ENCODE measurements at regions not wholly inside any gene's neighbourhood (a gene's known extent, or its start where the extent isn't known, plus 50 kb on each side); places are given as distances from the start of the nearest gene placed in this dataset.

- CTCF ChIA-PET: no interaction called here
- H3K79me2 ChIP-seq (ENCODE audit: low read depth): no peaks in the 10 kb centered on the region
- TF ChIP-seq CTCF (conservative IDR thresholded peaks at IDR 0.05) (no peak), EZH2 (IDR thresholded peaks at IDR 0.05; ENCODE audit: low read depth) (no peak)
- peaks cover 4% of the 10 kb centered on the region; the same call in 1 of the 2 replicates for H3K27me3 ChIP-seq (ENCODE audit: insufficient read depth, low read depth)
- no peaks in the 10 kb centered on the region for H3K9me3 ChIP-seq (ENCODE audit: insufficient read depth, low read depth)
- POLR2A ChIA-PET (ENCODE audit: unreplicated experiment): no interaction called here
- 0 out of 2 replicates have a peak, but pooled peaks cover 4% of the 10 kb centered on the region for H3K9me2 ChIP-seq (ENCODE audit: insufficient read depth)
- BruUV-seq (replicated peaks): no TSS peak
- intact Hi-C loops (cut with micrococcal nuclease; ENCODE audit: unreplicated experiment): loop anchor here (2.0 kb wide), 1 partner anchor 61 kb away; no protein-coding TSS in a partner anchor
- no peaks in the 10 kb centered on the region for H3K4me1 ChIP-seq (replicated peaks; ENCODE audit: insufficient read depth)
- no peak overlapping the region for H2AFZ ChIP-seq
- no peak for DNase-seq
- no peaks in the 10 kb centered on the region for H4K20me1 ChIP-seq (ENCODE audit: insufficient read depth)
- H3F3A ChIP-seq (ENCODE audit: insufficient read depth, low read depth): no peaks in the 10 kb centered on the region
- H3K4me2 ChIP-seq: no peak overlapping the region
- no peak overlapping the region for H3K27ac ChIP-seq
- H3K4me3 ChIP-seq: no peak overlapping the region
- no peaks in the 10 kb centered on the region for H3K36me3 ChIP-seq (ENCODE audit: low read depth)
These were observed 184.2 kb downstream of the KCNJ2 start for GRCh38 chr17:70353408-70354092.

DNA sequence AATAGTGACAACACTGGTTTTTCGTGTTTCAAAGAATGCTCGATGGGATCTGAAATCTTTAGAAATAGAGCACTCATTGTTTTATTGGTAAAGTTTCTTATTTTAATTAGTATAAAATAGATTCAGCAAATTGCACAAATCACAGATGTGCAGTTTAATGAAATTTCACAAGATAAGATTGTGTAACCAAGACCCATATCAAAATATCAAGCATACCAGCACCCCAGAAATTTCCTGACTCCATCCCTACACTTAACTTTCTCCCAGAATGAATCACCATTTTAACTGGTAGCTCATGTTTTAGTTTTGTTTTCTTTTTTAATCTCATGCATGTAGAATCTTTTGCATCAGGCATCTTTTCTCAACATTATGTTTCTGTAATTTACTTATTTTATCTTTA lies 185.9 kb downstream of the KCNJ2 start:
- no peak for DNase-seq
- TF ChIP-seq EZH2 (IDR thresholded peaks at IDR 0.05; ENCODE audit: low read depth) (no peak), CTCF (conservative IDR thresholded peaks at IDR 0.05) (no peak)
- Histone ChIP-seq H3K9me3 (ENCODE audit: insufficient read depth, low read depth) (no peaks in the 10 kb centered on the region), H3K4me3 (no peak overlapping the region), H3K79me2 (ENCODE audit: low read depth) (no peaks in the 10 kb centered on the region), H3K27ac (no peak overlapping the region), H3K9me2 (ENCODE audit: insufficient read depth) (0 out of 2 replicates have a peak, but pooled peaks cover 4% of the 10 kb centered on the region), H3F3A (ENCODE audit: insufficient read depth, low read depth) (no peaks in the 10 kb centered on the region), H4K20me1 (ENCODE audit: insufficient read depth) (no peaks in the 10 kb centered on the region), H2AFZ (no peak overlapping the region), H3K4me2 (no peak overlapping the region), H3K4me1 (replicated peaks; ENCODE audit: insufficient read depth) (no peaks in the 10 kb centered on the region), H3K36me3 (ENCODE audit: low read depth) (no peaks in the 10 kb centered on the region), H3K27me3 (ENCODE audit: insufficient read depth, low read depth) (peaks cover 4% of the 10 kb centered on the region; the same call in 1 of the 2 replicates)
- no TSS peak for BruUV-seq (replicated peaks)
- POLR2A ChIA-PET (ENCODE audit: unreplicated experiment): no interaction called here
- intact Hi-C loops (cut with micrococcal nuclease; ENCODE audit: unreplicated experiment): no loop called here
- CTCF ChIA-PET: no interaction called here

DNA sequence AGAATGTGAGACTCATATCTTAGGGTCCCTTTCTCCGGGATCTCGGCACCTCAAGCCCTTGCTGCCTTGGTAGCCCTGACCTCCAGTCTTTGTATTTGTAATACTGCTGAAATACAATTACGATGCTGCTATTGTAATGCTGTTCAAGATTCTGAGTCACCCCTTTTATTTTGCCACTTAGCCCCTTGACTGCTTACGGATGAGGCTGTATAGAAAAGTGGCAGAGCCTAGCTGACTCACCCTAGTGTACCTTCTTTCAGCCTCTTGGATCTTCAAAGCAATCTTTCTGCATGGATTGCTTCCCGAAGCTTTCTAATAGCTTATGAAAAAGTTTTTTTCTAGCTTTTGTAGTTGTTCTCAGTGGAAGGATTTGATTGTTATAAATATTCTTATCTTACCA lies 187.9 kb downstream of the KCNJ2 start:
- ChIA-PET POLR2A (ENCODE audit: unreplicated experiment) (no interaction called here), CTCF (no interaction called here)
- Histone ChIP-seq H3K27me3 (ENCODE audit: insufficient read depth, low read depth) (peaks cover 9% of the 10 kb centered on the region; the same call in 1 of the 2 replicates), H3K9me3 (ENCODE audit: insufficient read depth, low read depth) (no peaks in the 10 kb centered on the region), H3K79me2 (ENCODE audit: low read depth) (no peaks in the 10 kb centered on the region), H3F3A (ENCODE audit: insufficient read depth, low read depth) (no peaks in the 10 kb centered on the region), H2AFZ (no peak overlapping the region), H4K20me1 (ENCODE audit: insufficient read depth) (no peaks in the 10 kb centered on the region), H3K4me3 (no peak overlapping the region), H3K36me3 (ENCODE audit: low read depth) (no peaks in the 10 kb centered on the region), H3K4me2 (no peak overlapping the region), H3K9me2 (ENCODE audit: insufficient read depth) (0 out of 2 replicates have a peak, but pooled peaks cover 4% of the 10 kb centered on the region), H3K4me1 (replicated peaks; ENCODE audit: insufficient read depth) (no peaks in the 10 kb centered on the region), H3K27ac (no peak overlapping the region)
- intact Hi-C loops (cut with micrococcal nuclease; ENCODE audit: unreplicated experiment): no loop called here
- DNase-seq: no peak
- no TSS peak for BruUV-seq (replicated peaks)
- no peak for TF ChIP-seq EZH2 (IDR thresholded peaks at IDR 0.05; ENCODE audit: low read depth)
- TF ChIP-seq CTCF (conservative IDR thresholded peaks at IDR 0.05): no peak

Measured in PC-9 (cell line).